Frontal cortex (tissue), 3 donors: ENCODE measurements at regions not wholly inside any gene's neighbourhood (a gene's known extent, or its start where the extent isn't known, plus 50 kb on each side); places are given as distances from the start of the nearest gene placed in this dataset.
"Not testable (repeated sequence)": the region's sequence is repeated elsewhere in the genome, so short reads cannot be mapped to it uniquely, and the experiment has no call there.

Experiments
- DNase-seq, 2 donors: peaks; one replicate each; pipeline ENCODE4 v3.0.0; 2012; ENCODE audit warnings: low spot score in 2 of 2
- FAIRE-seq: peaks from 2 replicates; lab custom pipeline; 2012; peaks lifted over from hg19 to GRCh38; lab: Jason Lieb, UNC
- donor health status: control.
- donor health status: control.
- donor health status: control.

DNA sequence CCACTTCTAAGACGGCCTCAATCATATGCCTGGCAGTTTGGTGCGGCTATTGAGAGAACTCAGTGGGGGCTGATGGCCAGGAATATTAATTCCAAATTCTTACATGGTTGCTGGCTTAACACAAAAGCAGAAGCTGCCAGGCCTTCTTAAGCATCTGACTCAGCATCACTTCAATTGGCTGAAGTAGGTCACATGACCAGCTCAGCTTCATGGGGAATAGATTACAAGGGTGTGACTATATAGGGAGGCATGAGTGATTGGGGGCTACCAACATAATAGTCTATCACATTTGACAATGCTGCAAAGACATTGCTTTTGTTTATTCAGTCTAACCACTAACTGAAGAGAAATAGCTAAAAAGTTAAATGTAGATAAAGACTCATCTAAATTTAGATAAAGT lies 101.6 kb upstream of the ANKRD28 start:
- no peak for FAIRE-seq
- DNase-seq = no peak

DNA sequence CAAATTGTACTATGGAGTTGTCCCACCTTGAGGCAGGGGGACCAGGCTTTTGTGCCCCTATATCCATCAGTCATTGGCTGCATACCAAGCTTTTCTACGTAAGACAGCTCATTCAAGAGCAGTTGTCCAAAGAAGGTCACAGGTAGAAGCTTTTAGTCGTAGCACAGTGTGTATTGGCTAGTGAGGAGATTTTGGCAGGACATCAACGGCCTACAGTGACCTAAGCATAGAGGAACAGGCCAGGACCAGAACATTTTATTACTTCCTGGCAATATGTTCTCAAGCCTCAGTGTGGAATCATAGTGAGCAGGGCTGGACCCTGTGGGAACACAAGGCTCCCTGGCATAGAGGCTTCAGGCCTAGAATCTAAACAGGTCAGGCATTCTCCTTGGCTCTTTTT lies 105.4 kb upstream of the ANKRD28 start:
- FAIRE-seq = no peak
- no peak for DNase-seq

- DNase-seq (no peak), FAIRE-seq (no peak)
Measured at GRCh38 chr3:15903759-15904720, 106.3 kb upstream of the ANKRD28 start.

- FAIRE-seq = no peak
- DNase-seq = no peak
Measured at GRCh38 chr3:15905041-15905440, 107.3 kb upstream of the ANKRD28 start.

GRCh38 chr3:15907403-15907802 lies 109.6 kb upstream of the ANKRD28 start:
- not testable (repeated sequence) for FAIRE-seq

DNA sequence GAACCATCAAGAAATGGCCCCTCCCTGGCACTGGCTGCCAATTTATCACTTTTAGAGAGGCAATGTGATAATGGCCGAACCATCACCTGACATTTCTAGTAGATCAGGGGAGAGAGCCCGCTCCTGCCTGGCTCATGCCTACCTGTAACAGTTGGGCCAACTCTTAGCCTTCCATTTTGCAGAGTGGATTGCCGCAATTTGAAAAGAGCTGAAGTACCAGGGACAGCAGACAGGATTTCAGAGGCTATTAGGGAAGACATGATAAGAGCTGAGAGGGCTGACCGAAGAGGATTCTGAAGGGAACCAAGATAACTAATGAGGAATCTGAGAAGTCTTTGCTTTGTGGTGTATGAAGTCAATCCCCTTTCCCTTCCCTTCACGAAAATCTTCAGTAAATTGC lies 121.2 kb upstream of the ANKRD28 start:
- DNase-seq (no peak), FAIRE-seq (no peak)

More at GRCh38 chr3:15907403-15907802, 109.6 kb upstream of the ANKRD28 start:
- DNase-seq = not testable (repeated sequence)

- DNase-seq (no peak), FAIRE-seq (no peak)
Measured at GRCh38 chr3:15919971-15920370, 122.2 kb upstream of the ANKRD28 start.

- no peak for DNase-seq
- FAIRE-seq = no peak
Measured at GRCh38 chr3:15923640-15924405, 126.0 kb upstream of the ANKRD28 start.

DNA sequence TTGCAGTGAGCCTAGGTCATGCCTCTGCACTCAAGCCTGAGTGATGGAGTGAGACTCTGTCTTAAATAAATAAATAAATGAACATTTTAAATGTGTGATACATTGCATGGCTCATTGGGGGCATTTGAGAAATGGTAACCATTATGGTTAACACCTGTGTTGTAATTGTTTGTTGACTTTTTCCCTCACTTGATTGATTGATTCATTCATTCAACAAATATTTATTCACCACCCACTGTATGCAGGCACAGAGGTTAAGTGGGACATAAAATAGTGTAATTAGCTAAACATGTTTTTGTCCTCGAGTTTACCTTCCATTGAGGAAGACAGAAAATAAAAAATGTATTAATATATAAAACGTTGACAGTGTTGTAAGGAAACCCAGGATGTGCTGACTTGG lies 127.1 kb upstream of the ANKRD28 start:
- FAIRE-seq (no peak), DNase-seq (no peak)

- no peak for FAIRE-seq
- no peak for DNase-seq
Measured at GRCh38 chr3:15926871-15927270, 129.1 kb upstream of the ANKRD28 start.

- FAIRE-seq = no peak
- no peak for DNase-seq
Measured at GRCh38 chr3:15927969-15928368, 130.2 kb upstream of the ANKRD28 start.

DNA sequence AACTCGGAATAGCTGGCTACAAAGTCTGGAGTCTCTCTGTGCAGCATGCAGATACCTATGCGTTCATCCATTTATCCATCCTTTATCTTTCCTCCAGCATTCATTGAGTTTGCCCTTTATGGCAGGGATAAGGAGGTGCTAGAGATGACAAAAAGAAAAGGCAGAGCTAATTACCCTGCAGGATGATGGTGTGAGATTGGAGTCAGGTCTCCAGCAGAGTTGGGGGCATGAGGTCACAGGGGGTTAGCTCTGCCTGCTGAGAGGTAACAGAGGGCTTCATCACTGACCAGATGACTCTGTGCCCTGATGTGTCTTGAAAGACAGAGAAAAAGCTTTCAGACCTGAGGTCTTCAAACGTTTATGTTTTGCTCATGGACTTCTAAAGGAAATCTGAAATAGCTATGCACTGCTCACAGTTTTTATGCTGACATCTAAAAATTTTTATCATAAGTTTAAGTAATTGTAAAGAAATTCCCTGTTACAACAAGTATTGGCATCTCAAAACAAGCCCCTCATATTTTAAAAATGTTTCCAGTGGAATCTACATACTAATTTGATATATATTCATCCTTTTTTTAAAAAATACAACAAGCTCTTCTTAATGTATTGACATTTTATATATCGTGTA lies 132.3 kb upstream of the ANKRD28 start:
- no peak for DNase-seq

DNA sequence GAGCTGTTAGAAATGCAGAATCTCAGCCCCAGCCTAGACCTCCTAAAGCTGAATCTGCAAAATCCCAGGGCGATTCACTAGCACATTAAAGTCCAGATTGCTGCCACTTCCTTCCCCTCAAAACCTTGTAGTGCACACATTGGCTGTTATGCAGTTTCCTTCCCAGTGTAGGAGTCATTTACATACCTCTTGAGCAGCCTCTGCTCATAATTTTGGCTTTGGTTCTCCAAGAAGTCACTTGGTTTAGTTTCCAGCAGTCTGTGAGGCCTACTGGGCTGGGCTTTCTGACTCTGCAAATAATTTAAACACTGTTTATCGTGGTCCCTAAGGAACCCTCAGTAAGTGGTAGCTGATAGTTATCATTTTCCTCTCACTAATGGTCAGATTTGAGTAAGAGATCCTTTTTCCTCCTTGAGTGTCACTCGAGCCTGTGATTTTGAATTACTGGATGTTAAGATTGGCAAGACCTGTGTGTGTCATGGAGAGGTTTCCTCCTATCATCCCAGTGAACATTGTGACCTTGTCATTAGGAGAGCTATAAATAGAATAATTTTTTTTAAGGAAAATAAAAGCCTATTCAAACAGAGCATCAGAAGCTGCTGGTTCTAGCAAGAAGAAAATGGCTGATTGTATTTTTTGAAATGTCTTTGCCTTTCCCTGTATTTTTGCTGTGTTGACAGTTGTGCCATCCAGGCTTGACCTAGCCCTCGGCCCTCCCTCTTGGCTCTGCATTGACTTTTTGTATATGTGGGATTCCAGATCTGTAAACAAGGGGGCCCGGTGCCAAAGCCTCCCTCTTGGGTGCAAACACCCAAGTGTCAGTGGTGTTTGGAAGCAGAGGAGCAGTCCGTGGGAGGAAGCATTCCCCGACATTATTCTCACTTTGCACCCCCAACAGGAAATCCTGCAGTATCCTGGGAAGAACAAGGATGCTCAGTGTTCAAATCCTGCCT lies 134.8 kb upstream of the ANKRD28 start:
- no peak for FAIRE-seq
- DNase-seq = no peak

More for the DNA sequence above, 132.3 kb upstream of the ANKRD28 start:
- FAIRE-seq = no peak

DNA sequence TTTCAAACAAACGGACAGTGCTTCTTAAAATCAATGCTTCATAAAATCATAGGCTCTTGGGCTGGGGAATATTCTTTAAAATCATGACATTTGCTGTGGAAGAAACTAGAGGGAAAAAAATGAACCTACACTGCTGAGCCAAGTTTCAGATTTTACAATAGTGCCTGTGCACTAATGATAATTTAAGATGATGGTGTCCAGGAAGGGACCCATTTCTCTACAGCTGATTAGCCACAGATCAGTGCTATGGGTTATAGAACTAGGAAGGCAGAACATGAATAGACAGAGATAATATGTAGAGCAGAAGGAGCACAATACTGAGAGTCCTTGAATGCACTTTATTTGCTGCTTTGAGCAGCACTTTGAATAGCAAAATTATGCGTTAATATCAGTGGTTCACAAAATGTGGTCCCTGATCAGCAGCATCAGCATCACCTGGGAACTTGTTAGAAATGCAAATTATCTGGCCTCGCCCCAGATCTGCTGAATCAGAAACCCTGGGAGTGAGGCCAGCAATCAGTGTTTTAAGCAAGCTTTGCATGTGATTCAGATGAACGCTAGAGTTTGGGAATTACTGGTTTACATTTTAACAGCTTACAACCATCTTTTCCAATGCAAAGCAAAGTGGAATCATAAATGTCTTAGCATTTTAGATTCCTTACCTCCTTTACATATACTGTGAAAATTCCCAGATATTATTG lies 135.8 kb upstream of the ANKRD28 start:
- DNase-seq (no peak), FAIRE-seq (no peak)

DNA sequence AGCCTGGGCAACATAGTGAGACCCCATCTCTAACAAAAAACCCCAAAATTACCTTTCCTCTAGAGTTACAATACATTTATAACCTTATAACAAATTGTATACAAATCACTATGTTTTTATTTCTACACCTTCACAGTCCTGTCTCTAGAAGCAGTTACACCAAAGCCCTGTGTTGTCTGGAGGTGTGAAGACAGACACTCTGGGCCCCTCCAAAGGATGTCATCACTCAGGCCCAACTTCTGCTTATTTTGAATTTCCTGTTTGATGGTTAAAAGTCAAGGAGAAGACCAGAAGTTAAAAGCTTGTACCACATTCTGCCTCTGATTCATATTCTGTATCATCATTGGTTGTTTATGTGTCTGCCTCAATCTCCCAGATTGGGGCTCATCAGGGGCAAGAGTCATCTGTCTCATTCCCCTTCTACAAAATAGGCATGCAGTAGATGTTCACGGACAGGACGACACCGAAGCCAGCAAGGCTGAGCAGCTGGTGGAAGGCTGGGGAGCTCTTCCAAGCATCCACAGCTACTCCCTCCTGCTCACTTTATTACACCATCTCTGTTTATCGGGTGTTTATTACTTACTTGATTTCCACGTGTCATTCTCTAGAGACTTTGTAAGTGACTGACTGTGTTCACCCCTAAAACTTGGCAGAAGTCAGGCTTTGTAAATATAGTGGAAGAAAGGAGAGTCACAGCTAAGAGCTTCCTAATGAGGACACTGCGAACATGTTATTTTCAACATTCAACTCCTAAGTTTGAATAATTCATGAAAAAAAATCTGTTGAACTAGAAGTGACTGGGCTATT lies 136.8 kb upstream of the ANKRD28 start:
- no peak for DNase-seq

DNA sequence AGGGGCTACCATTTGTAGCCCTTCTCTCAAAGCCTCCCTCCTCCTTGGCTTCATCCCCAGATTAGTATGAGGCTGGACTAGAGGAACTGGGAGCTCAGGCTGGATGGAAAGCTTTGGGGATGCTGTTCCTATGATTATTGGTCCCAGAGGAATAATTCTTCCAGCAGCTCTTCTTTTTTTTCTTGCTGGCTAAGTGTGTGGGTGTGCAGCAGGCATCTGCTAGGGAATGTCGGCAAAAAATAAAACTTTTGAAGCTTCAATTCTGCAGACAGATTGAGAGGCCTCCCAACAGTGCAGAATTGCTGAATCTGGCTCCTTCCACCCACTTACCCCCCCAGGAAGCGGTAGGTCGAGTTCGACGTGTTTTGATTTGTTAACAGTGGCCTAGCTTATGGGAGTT lies 138.5 kb upstream of the ANKRD28 start:
- FAIRE-seq (no peak), DNase-seq (no peak)

More for the DNA sequence above, 136.8 kb upstream of the ANKRD28 start:
- no peak for FAIRE-seq

- FAIRE-seq (no peak), DNase-seq (no peak)
Measured at GRCh38 chr3:15940641-15941040, 142.9 kb upstream of the ANKRD28 start.

DNA sequence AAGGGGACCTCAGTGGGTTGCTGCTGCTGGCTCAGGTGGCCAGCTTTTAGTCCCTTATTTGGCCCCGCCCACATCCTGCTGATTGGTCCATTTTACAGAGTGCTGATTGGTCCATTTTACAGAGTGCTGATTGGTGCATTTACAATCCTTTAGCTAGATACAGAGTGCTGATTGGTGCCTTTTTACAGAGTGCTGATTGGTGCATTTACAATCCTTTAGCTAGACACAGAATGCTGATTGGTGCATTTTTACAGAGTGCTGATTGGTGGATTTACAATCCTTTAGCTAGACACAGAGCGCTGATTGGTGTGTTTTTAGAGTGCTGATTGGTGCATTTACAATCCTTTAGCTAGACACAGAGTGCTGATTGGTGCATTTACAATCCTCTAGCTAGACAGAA lies 143.7 kb upstream of the ANKRD28 start:
- DNase-seq, FAIRE-seq: not testable (repeated sequence)
